Mucosa of descending colon (tissue), 3 donors: ENCODE measurements at regions not wholly inside any gene's neighbourhood (a gene's known extent, or its start where the extent isn't known, plus 50 kb on each side); places are given as distances from the start of the nearest gene placed in this dataset.
A peak's percentile ranks its signal among the peaks of the same experiment; 100 is the strongest.

Source experiments
- ATAC-seq: fragments of 200-7000 bp; cut with Tn5 transposase; one replicate; pipeline ENCODE4 v1.9.1; 2020; ENCODE audit warnings: mild to moderate bottlenecking, moderate library complexity
- DNase-seq, 3 donors: peaks; one replicate each; pipeline ENCODE4 v3.0.0-alpha.2; 2020
- H3K36me3 ChIP-seq: fragments of 200-600 bp; one replicate; pipeline ENCODE4 v1.8.0; 2021; ENCODE audit warnings: low read depth, mild to moderate bottlenecking
- H3K4me1 ChIP-seq: fragments of 200-600 bp; one replicate; pipeline ENCODE4 v1.8.0; 2021; ENCODE audit warnings: low read depth, mild to moderate bottlenecking
- H3K4me3 ChIP-seq: fragments of 200-600 bp; one replicate; pipeline ENCODE4 v1.8.0; 2021; ENCODE audit warnings: mild to moderate bottlenecking
- H3K9me3 ChIP-seq: fragments of 200-600 bp; one replicate; pipeline ENCODE4 v1.8.0; 2021; ENCODE audit warnings: mild to moderate bottlenecking
- CTCF ChIP-seq: fragments of 200-600 bp; IDR thresholded peaks from one replicate; pipeline ENCODE4 v1.8.0; 2022; ENCODE audit warnings: antibody characterized with exemption, mild to moderate bottlenecking
- intact Hi-C, 2 donors: fragments of 100-400 bp; cut with DNase I in 1 of 2; cut with micrococcal nuclease in 1 of 2; formaldehyde crosslinking; loops; one replicate each; pipeline versions ENCODE4 v1.11.0 to v1.11.1; 2022; cut with DNase I, micrococcal nuclease
- donor health status: DM: no; HTN: no; CAD: no; lungs with moderate emphysema.
- donor health status: DM: no; HTN: no; CAD: no.
- donor health status: DM: no; HTN: yes; CAD: no.

- no peak for TF ChIP-seq CTCF
Observed at GRCh38 chr3:88263417-88264100, 113.8 kb downstream of the C3orf38 start.

GRCh38 chr3:88267441-88267840 lies 117.7 kb downstream of the C3orf38 start:
- intact Hi-C loops: no loop called here
- TF ChIP-seq CTCF: no peak
- no peak for ATAC-seq

More at GRCh38 chr3:88263417-88264100, 113.8 kb downstream of the C3orf38 start:
- H3K36me3 ChIP-seq: no peaks in the 10 kb centered on the region
- peak in 2 of 3 donors; percentile 32 to 49 for DNase-seq
- H3K4me3 ChIP-seq: no peak overlapping the region
- intact Hi-C loops: no loop called here
- no peaks in the 10 kb centered on the region for H3K4me1 ChIP-seq
- H3K9me3 ChIP-seq: no peaks in the 10 kb centered on the region
- peak; percentile 98 for ATAC-seq

GRCh38 chr3:88267847-88268246 lies 118.1 kb downstream of the C3orf38 start:
- no peak for ATAC-seq

More at GRCh38 chr3:88267441-88267840, 117.7 kb downstream of the C3orf38 start:
- Histone ChIP-seq H3K9me3 (no peaks in the 10 kb centered on the region), H3K4me1 (no peaks in the 10 kb centered on the region), H3K4me3 (no peak overlapping the region), H3K36me3 (no peaks in the 10 kb centered on the region)
- DNase-seq: no peak

GRCh38 chr3:88280326-88280725 lies 130.6 kb downstream of the C3orf38 start:
- TF ChIP-seq CTCF: no peak
- intact Hi-C loops: no loop called here
- ATAC-seq: no peak
- no peaks in the 10 kb centered on the region for H3K9me3 ChIP-seq
- DNase-seq: no peak
- no peak overlapping the region for H3K4me3 ChIP-seq
- H3K36me3 ChIP-seq: no peaks in the 10 kb centered on the region
- peaks cover 3% of the 10 kb centered on the region for H3K4me1 ChIP-seq

More at GRCh38 chr3:88267847-88268246, 118.1 kb downstream of the C3orf38 start:
- TF ChIP-seq CTCF: no peak
- Histone ChIP-seq H3K9me3 (no peaks in the 10 kb centered on the region), H3K4me1 (no peaks in the 10 kb centered on the region), H3K36me3 (no peaks in the 10 kb centered on the region), H3K4me3 (no peak overlapping the region)
- intact Hi-C loops: no loop called here
- DNase-seq: no peak

- no peak for TF ChIP-seq CTCF
- H3K9me3 ChIP-seq: no peaks in the 10 kb centered on the region
- no peak overlapping the region for H3K4me3 ChIP-seq
- DNase-seq: no peak
- intact Hi-C loops: no loop called here
- peaks cover 3% of the 10 kb centered on the region for H3K4me1 ChIP-seq
- ATAC-seq: no peak
- no peaks in the 10 kb centered on the region for H3K36me3 ChIP-seq
Observed at GRCh38 chr3:88282528-88283241, 132.9 kb downstream of the C3orf38 start.
